Smooth muscle cell of the brain vasculature (primary cell): ENCODE measurements at regions not wholly inside any gene's neighbourhood (a gene's known extent, or its start where the extent isn't known, plus 50 kb on each side); places are given as distances from the start of the nearest gene placed in this dataset.

Experiments
- DNase-seq: peaks from one replicate; pipeline ENCODE4 v3.0.0-alpha.2; 2012; ENCODE audit warnings: low read depth, low spot score

DNA sequence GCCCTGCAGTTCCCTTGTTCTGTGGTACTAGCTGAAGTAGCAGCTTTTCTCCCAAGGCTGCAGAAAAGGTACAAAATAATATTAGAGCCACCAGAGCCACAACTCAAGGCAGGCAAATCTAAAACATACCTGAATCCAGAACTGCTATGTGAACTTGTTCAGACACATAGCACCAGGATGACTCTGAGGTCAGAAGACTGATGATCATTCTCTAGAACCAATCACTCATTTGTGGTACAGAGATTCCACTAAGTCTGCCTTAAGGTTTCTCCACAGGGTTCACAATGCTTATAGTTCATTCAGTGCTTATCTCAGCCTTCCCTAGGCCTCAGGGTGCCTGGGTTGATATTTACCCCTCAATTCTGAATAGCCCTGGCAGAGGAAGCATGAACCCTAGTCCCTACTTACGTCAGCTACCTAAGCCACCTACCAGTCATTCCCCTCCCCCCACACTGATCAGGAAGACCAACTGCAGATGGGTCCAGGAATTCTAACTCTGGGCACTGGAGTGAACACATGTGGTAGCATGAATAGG is 140.9 kb upstream of the MOCS1 start:
- DNase-seq = no peak

DNA sequence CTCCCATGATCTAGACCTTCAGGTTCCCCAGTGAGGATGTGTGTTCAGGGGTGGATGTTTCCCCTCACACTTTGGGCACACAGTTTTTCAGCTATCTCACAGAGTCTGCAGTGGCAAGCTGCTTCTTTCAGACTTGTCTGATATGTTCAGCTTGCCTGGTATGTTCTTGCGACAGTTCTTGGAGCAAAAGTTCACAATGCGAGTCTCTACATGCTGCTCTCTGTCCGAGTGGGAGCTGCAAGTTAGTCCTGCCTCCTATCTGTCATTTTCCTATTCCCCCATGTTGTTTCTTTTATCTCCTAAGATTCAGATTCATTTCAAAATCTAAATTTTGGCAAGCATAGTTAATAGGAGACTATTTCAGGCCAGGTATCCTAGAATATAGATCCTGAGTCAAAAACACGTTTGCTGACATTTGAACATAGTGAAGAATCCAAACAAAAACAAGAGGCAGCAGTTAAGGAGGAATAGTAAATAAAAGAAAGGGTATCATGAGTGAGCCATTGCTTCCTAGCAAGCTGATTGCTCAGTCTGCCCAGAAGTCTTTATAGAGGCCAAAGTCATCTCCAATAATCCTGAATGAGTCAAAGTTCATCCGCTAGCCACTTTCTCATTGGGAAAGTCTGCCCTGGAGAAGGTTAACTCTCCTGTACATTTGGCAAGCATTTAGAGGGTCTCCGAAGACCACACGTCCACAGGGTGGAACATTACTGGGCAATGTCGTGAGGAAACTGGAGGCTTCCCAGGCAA is 140.2 kb upstream of the MOCS1 start:
- no peak for DNase-seq

DNA sequence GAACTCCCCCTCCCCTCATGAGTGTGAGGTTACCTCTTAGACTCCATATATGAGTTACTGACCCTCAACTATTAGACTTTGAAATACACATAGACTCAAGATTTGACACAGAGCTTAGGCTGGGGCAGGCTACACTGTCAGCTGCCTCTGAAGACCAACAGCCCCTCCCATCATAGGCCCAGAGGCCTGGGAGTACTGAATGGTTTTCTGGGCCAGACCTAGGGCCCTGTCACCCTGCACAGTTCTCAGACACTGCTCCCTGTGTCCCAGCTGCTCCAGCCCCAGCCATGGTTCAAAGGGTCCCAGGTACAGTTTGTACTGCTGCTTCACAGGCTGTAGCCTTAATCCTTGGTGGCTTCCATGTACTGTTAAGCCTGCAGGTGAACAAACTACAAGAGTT is 132.1 kb upstream of the MOCS1 start:
- DNase-seq = no peak

GRCh38 chr6:40056865-40057264 is 122.6 kb upstream of the MOCS1 start:
- no peak for DNase-seq

DNA sequence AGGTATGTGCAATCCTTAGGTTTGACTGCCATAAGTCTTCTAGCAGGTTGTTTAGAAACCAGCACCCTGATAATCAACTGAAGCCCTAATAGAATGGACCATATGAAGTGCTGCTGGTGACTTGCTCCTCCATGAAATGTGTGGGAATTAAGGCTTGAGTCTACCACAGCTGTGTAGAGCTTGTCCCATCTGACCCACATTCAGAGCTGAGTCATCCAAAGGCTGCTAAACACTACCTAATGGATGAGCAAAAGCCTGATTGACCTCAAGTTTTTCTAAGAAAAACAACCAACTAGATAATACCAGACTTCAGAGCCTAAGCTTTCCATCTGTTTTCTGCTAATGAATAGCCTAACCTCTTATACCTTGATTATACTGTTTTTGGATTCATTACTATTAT is 120.3 kb upstream of the MOCS1 start:
- DNase-seq = no peak

DNA sequence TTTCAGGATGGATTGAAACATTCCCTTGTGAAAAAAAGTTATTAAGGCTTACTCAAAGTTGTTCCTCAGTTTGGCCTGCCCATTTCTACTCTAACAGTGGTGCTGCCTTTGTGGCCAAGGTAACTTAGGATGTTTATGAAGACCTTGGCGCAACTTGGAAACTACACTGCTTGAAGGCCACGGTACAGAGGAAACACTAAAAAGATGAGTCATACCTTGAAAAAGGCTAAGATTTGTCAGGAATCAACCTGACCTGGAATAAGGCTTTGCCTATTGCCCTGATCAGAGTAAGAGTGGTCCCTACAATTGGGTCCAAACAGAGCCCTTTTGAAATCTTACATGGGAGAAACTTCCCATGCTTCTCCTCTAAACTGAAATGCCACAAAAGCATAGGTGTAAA is 119.9 kb upstream of the MOCS1 start:
- no peak for DNase-seq

GRCh38 chr6:40049128-40049527 is 114.9 kb upstream of the MOCS1 start:
- DNase-seq = no peak

DNA sequence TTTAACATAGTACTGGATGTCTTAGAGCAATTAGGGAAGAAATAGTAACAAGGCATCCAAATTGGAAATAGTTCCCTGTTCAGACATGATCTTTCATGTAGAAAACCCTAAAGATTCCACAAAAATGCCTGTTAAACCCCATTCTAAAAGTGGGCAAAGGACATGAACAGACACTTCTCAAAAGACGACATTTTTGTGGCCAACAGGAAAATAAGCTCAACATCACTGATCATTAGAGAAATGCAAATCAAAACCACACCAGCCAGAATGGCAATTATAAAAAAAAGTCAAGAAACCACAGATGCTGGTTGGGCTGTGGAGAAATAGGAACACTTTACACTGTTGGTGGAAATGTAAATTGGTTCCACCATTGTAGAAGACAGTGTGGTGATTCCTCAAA is 109.9 kb upstream of the MOCS1 start:
- no peak for DNase-seq

DNA sequence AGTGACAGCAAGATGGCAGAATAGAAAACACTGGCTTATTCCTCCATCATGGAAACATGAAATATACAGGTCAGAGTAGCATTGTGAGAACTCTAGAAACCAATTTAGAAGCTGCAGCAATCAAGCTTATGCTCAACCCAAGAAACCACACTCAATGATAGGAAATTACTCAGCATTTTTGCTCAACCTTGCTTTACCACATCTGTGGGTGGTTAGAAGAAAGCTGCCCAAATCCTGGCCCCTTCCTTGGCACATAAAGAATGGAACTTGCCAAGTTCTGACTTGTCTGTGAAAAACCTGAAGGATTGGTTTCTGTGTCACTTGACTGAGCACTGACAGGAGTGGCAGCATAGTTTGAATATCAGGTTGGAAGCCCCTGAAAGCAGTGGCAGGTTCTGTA is 108.0 kb upstream of the MOCS1 start:
- DNase-seq = no peak

- no peak for DNase-seq
These were observed 104.8 kb upstream of the MOCS1 start for GRCh38 chr6:40039042-40039441.

GRCh38 chr6:40038626-40039025 is 104.4 kb upstream of the MOCS1 start:
- DNase-seq = no peak

DNA sequence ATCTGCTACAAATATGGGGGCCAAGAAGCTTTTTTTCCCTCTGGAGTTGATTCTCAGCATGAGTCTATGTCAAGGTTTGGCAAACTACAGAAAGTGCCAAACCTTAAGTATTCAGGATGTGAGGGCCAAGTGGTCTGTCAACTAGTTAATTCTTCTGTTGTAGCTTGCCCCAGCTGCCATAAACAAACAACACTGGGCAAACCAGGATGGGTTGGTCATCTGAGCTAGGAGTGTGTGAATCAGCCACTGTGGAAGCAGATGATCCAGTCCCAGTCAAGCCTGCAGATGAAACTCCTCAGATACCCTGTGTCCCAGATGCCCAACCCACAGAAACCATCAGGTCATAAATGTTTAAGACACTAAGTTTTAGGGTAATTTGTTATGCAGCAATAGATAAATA is 103.0 kb upstream of the MOCS1 start:
- DNase-seq = no peak

DNA sequence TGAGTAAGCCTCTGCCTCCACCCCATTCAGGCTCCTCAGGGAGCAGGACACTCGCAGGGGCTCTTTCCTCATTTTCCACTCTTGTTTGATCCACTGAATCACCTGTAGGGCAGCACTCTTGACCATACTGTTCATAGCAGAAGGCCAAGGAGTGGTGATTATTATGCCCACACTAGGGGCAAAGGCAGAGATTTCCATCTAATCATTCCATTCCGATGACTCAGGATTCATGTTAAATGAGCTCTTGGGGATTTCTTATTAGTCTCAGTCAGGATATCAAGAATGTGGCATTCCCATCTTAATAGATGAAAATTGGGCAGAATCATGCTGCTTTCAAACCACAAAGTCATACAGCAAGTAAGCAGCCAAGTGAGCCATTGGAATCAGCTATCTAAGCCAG is 101.9 kb upstream of the MOCS1 start:
- no peak for DNase-seq

DNA sequence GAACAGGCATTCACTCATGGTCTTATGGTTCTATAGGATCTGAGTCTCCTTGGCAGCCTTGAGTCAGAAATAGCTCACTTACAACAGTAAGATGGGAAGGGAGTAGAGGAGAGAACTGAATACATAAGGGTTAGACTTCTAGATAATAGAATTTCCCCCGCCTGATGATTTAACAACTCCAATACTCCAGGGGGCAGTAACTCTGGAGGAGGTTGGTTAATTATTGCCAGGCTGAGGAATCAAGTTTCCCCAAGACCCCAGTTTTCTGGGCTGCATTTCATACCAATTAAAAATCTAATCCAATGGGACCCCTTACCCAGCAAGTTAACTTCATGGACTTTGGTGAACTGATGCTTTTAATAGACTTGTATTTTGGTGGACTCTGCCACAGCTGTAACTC is 94.2 kb upstream of the MOCS1 start:
- no peak for DNase-seq

DNA sequence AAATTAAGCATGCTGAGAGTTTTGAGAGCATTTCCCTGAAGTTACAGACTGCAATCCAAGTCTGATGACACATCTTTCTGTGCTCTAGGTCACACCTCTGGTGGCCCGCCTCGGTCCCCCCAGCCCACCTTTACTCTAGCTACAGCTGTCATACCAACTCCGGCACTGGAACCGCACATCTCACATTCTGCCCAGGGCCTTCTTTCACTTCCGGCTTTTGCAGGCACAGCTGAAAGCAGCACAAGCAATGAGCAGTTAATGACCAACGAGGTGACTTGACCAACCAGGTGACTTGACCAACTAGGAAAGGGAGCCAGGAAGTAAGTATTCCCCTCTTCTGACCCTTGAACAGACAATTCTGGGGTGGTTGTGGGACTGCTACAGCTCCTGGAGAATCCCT is 88.6 kb upstream of the MOCS1 start:
- no peak for DNase-seq

DNA sequence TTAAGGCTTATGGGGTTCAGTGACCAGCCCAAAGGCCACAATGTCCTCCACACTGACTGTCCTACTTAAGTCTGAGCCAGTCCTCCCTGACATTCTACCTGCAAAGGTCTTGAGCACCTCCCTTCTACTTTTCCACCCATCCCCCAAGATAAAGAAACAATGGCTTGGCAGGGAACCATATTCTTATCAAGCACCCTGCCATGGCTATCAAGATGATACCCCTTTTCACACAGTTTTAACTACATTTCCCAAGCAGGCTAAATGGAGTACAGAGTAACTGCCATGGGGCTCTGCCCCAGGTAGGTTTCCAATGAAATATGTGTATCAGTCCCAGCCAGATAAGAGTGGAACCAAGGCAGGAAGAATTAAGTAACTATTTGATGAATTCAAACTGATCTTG is 85.9 kb upstream of the MOCS1 start:
- DNase-seq = no peak

DNA sequence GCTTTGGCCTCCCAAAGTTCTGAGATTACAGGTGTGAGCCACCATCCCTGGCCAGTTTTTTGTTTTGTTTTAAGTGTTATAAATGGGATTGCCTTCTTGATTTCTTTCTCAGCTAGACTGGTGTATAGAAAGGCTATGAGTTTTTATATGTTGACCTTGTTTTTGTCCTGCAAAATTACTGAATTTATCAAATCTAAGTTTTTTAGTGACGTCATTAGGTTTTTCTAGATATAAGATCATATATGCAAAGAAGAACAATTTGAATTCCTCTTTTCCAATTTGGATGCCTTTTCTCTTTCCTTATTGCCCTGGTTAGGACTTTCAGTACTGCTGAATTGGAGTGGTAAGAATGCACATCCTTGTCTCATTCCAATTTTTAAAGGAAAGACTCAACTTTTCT is 81.3 kb upstream of the MOCS1 start:
- DNase-seq = no peak

GRCh38 chr6:40011844-40012243 is 77.6 kb upstream of the MOCS1 start:
- DNase-seq = no peak

DNA sequence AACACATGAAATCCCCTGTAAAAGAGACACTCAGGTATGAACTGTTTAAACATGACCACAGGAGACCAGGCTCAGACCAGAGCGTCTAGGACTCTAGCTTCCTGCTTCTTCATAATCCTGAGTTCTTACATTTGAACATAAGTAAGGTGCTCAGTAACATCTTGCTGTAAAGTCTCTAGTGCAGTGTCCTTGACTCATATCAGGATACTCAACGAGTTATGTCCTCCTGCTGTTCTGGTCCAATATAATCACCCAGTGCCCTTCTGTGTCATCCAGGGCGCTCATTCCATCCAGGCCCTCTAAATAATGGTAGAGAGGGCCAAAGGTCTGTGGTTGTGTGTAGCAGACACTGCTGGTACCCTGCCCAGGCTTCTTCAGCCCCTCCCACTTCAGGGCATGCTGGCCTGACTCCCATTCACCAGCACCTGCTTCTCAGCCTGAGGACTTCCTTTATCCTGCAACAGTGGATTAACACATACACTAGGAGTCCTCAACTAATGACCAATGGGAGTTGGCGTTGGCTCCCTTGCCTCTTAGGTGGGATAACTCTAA is 66.8 kb upstream of the MOCS1 start:
- DNase-seq = no peak

DNA sequence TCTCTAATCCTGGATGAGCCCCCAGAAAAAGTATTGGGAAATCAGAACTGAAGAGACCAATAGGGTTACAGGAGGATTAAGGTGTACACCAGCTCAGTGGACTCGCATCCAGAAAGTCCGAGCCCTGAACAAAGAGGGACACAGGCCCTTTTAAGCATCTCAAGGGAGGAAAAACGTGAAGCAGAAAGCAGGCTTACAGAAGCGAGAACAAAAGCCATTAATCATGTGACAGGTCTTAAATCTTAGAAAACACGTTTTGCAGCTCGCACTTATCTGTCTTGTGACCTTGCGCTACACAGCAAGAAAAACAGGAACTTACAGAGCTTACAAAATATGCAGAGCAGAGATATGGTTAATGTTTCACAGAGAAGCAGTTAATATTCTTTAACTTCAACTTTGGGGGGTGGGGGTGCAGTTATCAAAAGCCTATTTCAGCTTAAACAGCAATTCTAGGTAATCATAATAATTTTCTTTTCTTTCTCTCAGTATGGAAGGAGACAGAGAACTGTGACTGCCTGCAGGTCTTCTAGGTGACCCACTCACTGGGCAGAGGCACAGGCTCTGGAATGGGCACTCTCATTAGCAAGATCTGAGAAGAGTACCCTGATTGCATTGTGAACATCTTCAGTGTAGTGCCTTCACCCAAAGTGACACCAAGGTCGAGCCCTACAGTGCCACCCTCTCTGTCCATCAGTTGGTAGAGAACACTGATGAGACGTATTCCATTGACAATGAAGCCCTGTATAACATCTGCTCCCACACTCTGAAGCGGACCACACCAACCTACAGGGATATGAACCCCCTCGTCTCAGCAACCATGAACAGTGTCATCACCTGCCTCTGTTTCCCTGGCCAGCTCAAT is 65.0 kb upstream of the MOCS1 start:
- no peak for DNase-seq

DNA sequence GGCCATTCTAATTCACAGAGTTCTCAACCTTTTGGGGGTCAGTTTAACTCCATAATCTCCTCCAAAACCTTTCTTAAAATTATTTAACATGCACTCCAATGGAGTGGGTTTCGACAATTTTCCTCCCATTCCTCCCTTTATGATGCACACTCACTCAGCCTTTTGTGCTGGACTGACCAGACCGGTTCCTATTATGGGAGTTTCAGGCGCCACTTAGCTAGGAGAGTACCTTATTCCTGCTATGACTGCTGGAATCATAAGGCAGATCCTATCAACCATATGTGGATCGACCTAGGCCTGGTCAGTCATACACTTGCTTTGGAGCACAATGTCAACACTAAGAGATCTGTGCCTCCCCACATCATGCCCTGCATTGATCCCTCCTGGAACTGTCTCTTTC is 63.9 kb upstream of the MOCS1 start:
- no peak for DNase-seq

- DNase-seq = no peak
These were observed 62.9 kb upstream of the MOCS1 start for GRCh38 chr6:39997101-39997635.
